WTC11 (cell line): ENCODE measurements at regions not wholly inside any gene's neighbourhood (a gene's known extent, or its start where the extent isn't known, plus 50 kb on each side); places are given as distances from the start of the nearest gene placed in this dataset.

ENCODE experiments used
- ATAC-seq: fragments of 200-7000 bp; cut with Tn5 transposase; 2 replicates; pipeline ENCODE4 v1.10.0; 2021; ENCODE audit warnings: mild to moderate bottlenecking, moderate library complexity
- CTCF ChIA-PET: fragments of 300-600 bp; sonication (Branson Sonifier 250); formaldehyde crosslinking; loops from one replicate; lab custom pipeline; 2021; ENCODE audit warnings: antibody characterized with exemption; lab: Charles Lee
- POLR2A ChIA-PET: fragments of 350-600 bp; sonication (Branson Sonifier 250); formaldehyde crosslinking; loops from one replicate; lab custom pipeline; 2021; ENCODE audit warnings: antibody characterized with exemption; lab: Charles Lee
- DNase-seq: peaks from one replicate; pipeline ENCODE4 v3.0.0; 2021; ENCODE audit warnings: low spot score
- H3K27ac Mint-ChIP-seq: 2 replicates; pipeline ENCODE4 v1.8.0; 2021; ENCODE audit warnings: mixed read lengths
- H3K27me3 Mint-ChIP-seq: 2 replicates; pipeline ENCODE4 v1.8.0; 2021; ENCODE audit warnings: low read depth, mild to moderate bottlenecking, moderate library complexity, mixed read lengths
- H3K36me3 Mint-ChIP-seq: 2 replicates; pipeline ENCODE4 v1.8.0; 2021; ENCODE audit warnings: mixed read lengths
- H3K4me1 Mint-ChIP-seq: 2 replicates; pipeline ENCODE4 v1.8.0; 2022; ENCODE audit warnings: mixed read lengths
- H3K4me3 Mint-ChIP-seq: 2 replicates; pipeline ENCODE4 v1.8.0; 2021; ENCODE audit warnings: mild to moderate bottlenecking, moderate library complexity, mixed read lengths
- H3K9me3 Mint-ChIP-seq: 2 replicates; pipeline ENCODE4 v1.8.0; 2021; ENCODE audit warnings: mixed read lengths
- GABPB1 ChIP-seq: sonication (generic); formaldehyde crosslinking; IDR thresholded peaks from 2 replicates; pipeline ENCODE4 v1.8.1; 2023; ENCODE audit warnings: mild to moderate bottlenecking, missing genetic modification reagents
- GRHL2 ChIP-seq: fragments of 250-450 bp; sonication (Bioruptor Pico); IDR thresholded peaks from 2 replicates; pipeline ENCODE4 v1.8.0; 2022; ENCODE audit warnings: mild to moderate bottlenecking, moderate library complexity; ENCODE audit not compliant: insufficient replicate concordance, severe bottlenecking
- IRF1 ChIP-seq: sonication (generic); formaldehyde crosslinking; IDR thresholded peaks from 2 replicates; pipeline ENCODE4 v1.8.0; 2023; ENCODE audit warnings: missing genetic modification reagents
- JAZF1 ChIP-seq: fragments of 250-450 bp; sonication (Bioruptor Pico); IDR thresholded peaks from 2 replicates; pipeline ENCODE4 v1.9.0; 2021; ENCODE audit warnings: moderate library complexity, mild to moderate bottlenecking, inconsistent platforms
- NFE2L1 ChIP-seq: sonication (generic); formaldehyde crosslinking; IDR thresholded peaks from 2 replicates; pipeline ENCODE4 v1.8.1; 2023; ENCODE audit warnings: missing genetic modification reagents
- PRRX2 ChIP-seq: fragments of 250-450 bp; sonication (Bioruptor Pico); IDR thresholded peaks from 2 replicates; pipeline ENCODE4 v1.8.0; 2021; ENCODE audit warnings: mild to moderate bottlenecking
- SMAD4 ChIP-seq: sonication (generic); formaldehyde crosslinking; IDR thresholded peaks from 2 replicates; pipeline ENCODE4 v1.8.0; 2022; ENCODE audit warnings: mild to moderate bottlenecking, missing genetic modification reagents
- TEAD4 ChIP-seq: sonication (generic); formaldehyde crosslinking; IDR thresholded peaks from 2 replicates; pipeline ENCODE4 v1.8.0; 2022; ENCODE audit warnings: mild to moderate bottlenecking, missing genetic modification reagents
- ZNF138 ChIP-seq: sonication (generic); formaldehyde crosslinking; conservative IDR thresholded peaks from 2 replicates; pipeline ENCODE4 v1.8.1; 2022; ENCODE audit warnings: mild to moderate bottlenecking, moderate library complexity, missing genetic modification reagents
- ZNF232 ChIP-seq: sonication (generic); formaldehyde crosslinking; IDR thresholded peaks from 2 replicates; pipeline ENCODE4 v1.8.0; 2022; ENCODE audit warnings: mild to moderate bottlenecking, missing genetic modification reagents
- ZNF263 ChIP-seq: sonication (generic); formaldehyde crosslinking; IDR thresholded peaks from 2 replicates; pipeline ENCODE4 v1.8.1; 2022; ENCODE audit warnings: low read depth, mild to moderate bottlenecking, moderate library complexity, missing genetic modification reagents
- ZNF317 ChIP-seq: sonication (generic); formaldehyde crosslinking; IDR thresholded peaks from 2 replicates; pipeline ENCODE4 v1.8.1; 2023; ENCODE audit warnings: low read depth, mild to moderate bottlenecking, moderate library complexity, missing genetic modification reagents, borderline replicate concordance
- TF ChIP-seq, protein P1 (sequence below): sonication (generic); formaldehyde crosslinking; IDR thresholded peaks from 2 replicates; pipeline ENCODE4 v1.8.1; 2023; ENCODE audit warnings: mild to moderate bottlenecking, moderate library complexity, missing genetic modification reagents
- TF ChIP-seq, protein P2 (sequence below): sonication (generic); formaldehyde crosslinking; IDR thresholded peaks from 2 replicates; pipeline ENCODE4 v1.8.1; 2023; ENCODE audit warnings: mild to moderate bottlenecking, missing genetic modification reagents
- TF ChIP-seq, protein P3 (sequence below): fragments of 250-450 bp; sonication (Bioruptor Pico); IDR thresholded peaks from 2 replicates; pipeline ENCODE4 v1.9.0; 2021; ENCODE audit warnings: mild to moderate bottlenecking, borderline replicate concordance
- TF ChIP-seq, protein P4 (sequence below): sonication (generic); formaldehyde crosslinking; IDR thresholded peaks from 2 replicates; pipeline ENCODE4 v1.8.1; 2022; ENCODE audit warnings: mild to moderate bottlenecking, missing genetic modification reagents, moderate library complexity, borderline replicate concordance

- POLR2A ChIA-PET, result no interaction called here
- CTCF ChIA-PET, result no interaction called here
- Mint-ChIP-seq H3K27ac (no peak overlapping the region), H3K27me3 (no peaks in the 10 kb centered on the region; the same call in 1 of the 2 replicates)
- DNase-seq, result no peak
- TF ChIP-seq, protein P1, sequence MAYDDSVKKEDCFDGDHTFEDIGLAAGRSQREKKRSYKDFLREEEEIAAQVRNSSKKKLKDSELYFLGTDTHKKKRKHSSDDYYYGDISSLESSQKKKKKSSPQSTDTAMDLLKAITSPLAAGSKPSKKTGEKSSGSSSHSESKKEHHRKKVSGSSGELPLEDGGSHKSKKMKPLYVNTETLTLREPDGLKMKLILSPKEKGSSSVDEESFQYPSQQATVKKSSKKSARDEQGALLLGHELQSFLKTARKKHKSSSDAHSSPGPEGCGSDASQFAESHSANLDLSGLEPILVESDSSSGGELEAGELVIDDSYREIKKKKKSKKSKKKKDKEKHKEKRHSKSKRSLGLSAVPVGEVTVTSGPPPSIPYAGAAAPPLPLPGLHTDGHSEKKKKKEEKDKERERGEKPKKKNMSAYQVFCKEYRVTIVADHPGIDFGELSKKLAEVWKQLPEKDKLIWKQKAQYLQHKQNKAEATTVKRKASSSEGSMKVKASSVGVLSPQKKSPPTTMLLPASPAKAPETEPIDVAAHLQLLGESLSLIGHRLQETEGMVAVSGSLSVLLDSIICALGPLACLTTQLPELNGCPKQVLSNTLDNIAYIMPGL (CRISPR knock-in tag), result no peak
- TF ChIP-seq TEAD4, result no peak
- TF ChIP-seq ZNF138 (CRISPR knock-in tag), result no peak
- TF ChIP-seq, protein P2, sequence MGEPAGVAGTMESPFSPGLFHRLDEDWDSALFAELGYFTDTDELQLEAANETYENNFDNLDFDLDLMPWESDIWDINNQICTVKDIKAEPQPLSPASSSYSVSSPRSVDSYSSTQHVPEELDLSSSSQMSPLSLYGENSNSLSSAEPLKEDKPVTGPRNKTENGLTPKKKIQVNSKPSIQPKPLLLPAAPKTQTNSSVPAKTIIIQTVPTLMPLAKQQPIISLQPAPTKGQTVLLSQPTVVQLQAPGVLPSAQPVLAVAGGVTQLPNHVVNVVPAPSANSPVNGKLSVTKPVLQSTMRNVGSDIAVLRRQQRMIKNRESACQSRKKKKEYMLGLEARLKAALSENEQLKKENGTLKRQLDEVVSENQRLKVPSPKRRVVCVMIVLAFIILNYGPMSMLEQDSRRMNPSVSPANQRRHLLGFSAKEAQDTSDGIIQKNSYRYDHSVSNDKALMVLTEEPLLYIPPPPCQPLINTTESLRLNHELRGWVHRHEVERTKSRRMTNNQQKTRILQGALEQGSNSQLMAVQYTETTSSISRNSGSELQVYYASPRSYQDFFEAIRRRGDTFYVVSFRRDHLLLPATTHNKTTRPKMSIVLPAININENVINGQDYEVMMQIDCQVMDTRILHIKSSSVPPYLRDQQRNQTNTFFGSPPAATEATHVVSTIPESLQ (CRISPR knock-in tag), result no peak
- TF ChIP-seq JAZF1 (CRISPR knock-in tag), result no peak
- no peak for TF ChIP-seq GRHL2
- TF ChIP-seq, all 79 proteins: peak for 0
- Mint-ChIP-seq H3K4me1 (peaks cover 18% of the 10 kb centered on the region), H3K36me3 (peaks cover 6% of the 10 kb centered on the region), H3K4me3 (no peak overlapping the region), H3K9me3 (peaks cover 15% of the 10 kb centered on the region)
- ATAC-seq, result no peak
Observed at GRCh38 chr12:39061576-39061975, 156.2 kb upstream of the CPNE8 start.

DNA sequence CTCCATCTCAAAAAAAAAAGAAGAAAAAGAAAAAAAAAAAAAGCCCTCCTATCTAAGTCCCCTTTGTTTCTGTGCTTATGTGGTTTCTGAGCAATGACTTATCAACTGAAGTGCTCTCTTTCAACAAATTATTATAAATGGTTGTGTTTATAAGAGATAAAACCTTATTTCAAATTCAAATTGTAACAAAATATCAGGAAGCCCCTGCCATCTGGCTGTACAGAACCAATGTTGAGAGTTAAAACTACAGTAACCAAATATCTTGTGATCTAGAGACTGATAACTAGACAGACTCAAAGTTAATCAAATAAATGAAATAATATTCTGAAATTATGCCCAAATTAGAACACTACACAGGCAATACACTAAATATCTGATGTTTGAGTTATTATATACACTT is 143.0 kb upstream of the CPNE8 start:
- ATAC-seq, result no peak
- no peaks in the 10 kb centered on the region for H3K36me3 Mint-ChIP-seq
- no peaks in the 10 kb centered on the region for H3K27me3 Mint-ChIP-seq
- H3K4me3 Mint-ChIP-seq, result no peak overlapping the region
- DNase-seq, result no peak
- ChIA-PET POLR2A (no interaction called here), CTCF (interaction anchor here (0.7 kb wide), 1 partner anchor 381 kb away, joined by 4 read pairs; no protein-coding TSS in a partner anchor)
- H3K9me3 Mint-ChIP-seq, result peaks cover 6% of the 10 kb centered on the region
- TF ChIP-seq, protein P3, sequence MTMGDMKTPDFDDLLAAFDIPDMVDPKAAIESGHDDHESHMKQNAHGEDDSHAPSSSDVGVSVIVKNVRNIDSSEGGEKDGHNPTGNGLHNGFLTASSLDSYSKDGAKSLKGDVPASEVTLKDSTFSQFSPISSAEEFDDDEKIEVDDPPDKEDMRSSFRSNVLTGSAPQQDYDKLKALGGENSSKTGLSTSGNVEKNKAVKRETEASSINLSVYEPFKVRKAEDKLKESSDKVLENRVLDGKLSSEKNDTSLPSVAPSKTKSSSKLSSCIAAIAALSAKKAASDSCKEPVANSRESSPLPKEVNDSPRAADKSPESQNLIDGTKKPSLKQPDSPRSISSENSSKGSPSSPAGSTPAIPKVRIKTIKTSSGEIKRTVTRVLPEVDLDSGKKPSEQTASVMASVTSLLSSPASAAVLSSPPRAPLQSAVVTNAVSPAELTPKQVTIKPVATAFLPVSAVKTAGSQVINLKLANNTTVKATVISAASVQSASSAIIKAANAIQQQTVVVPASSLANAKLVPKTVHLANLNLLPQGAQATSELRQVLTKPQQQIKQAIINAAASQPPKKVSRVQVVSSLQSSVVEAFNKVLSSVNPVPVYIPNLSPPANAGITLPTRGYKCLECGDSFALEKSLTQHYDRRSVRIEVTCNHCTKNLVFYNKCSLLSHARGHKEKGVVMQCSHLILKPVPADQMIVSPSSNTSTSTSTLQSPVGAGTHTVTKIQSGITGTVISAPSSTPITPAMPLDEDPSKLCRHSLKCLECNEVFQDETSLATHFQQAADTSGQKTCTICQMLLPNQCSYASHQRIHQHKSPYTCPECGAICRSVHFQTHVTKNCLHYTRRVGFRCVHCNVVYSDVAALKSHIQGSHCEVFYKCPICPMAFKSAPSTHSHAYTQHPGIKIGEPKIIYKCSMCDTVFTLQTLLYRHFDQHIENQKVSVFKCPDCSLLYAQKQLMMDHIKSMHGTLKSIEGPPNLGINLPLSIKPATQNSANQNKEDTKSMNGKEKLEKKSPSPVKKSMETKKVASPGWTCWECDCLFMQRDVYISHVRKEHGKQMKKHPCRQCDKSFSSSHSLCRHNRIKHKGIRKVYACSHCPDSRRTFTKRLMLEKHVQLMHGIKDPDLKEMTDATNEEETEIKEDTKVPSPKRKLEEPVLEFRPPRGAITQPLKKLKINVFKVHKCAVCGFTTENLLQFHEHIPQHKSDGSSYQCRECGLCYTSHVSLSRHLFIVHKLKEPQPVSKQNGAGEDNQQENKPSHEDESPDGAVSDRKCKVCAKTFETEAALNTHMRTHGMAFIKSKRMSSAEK (CRISPR knock-in tag), result no peak
- TF ChIP-seq, protein P4, sequence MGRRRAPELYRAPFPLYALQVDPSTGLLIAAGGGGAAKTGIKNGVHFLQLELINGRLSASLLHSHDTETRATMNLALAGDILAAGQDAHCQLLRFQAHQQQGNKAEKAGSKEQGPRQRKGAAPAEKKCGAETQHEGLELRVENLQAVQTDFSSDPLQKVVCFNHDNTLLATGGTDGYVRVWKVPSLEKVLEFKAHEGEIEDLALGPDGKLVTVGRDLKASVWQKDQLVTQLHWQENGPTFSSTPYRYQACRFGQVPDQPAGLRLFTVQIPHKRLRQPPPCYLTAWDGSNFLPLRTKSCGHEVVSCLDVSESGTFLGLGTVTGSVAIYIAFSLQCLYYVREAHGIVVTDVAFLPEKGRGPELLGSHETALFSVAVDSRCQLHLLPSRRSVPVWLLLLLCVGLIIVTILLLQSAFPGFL (CRISPR knock-in tag), result no peak
- TF ChIP-seq IRF1 (CRISPR knock-in tag) (no peak), ZNF263 (CRISPR knock-in tag) (no peak), PRRX2 (no peak), ZNF232 (CRISPR knock-in tag) (no peak), SMAD4 (CRISPR knock-in tag) (no peak), GABPB1 (no peak), NFE2L1 (CRISPR knock-in tag) (no peak), ZNF317 (CRISPR knock-in tag) (no peak)
- H3K27ac Mint-ChIP-seq, result no peak overlapping the region
- peaks cover 5% of the 10 kb centered on the region for H3K4me1 Mint-ChIP-seq
